H9 (cell line): ENCODE measurements at regions not wholly inside any gene's neighbourhood (a gene's known extent, or its start where the extent isn't known, plus 50 kb on each side); places are given as distances from the start of the nearest gene placed in this dataset.

Source experiments
- DNase-seq: peaks from one replicate; pipeline ENCODE4 v3.0.0-alpha.2; 2017
- H2AFZ ChIP-seq: one replicate; pipeline ENCODE4 v1.6.1; 2013; ENCODE audit warnings: mild to moderate bottlenecking, low read length, control low read depth, moderate library complexity
- H2AK5ac ChIP-seq: 2 replicates; pipeline ENCODE4 v1.6.1; 2013; ENCODE audit warnings: low read length, control low read depth, mixed read lengths; ENCODE audit not compliant: insufficient read length
- H2BK120ac ChIP-seq: one replicate; pipeline ENCODE4 v1.6.1; 2013; ENCODE audit warnings: low read depth, mild to moderate bottlenecking, low read length, control low read depth, inconsistent platforms; ENCODE audit not compliant: poor library complexity, severe bottlenecking
- H2BK12ac ChIP-seq: 2 replicates; pipeline ENCODE4 v1.6.1; 2013; ENCODE audit warnings: low read length, control low read depth, mixed read lengths, low read depth; ENCODE audit not compliant: insufficient read length
- H2BK15ac ChIP-seq: 2 replicates; pipeline ENCODE4 v1.6.1; 2013; ENCODE audit warnings: low read depth, low read length, control low read depth
- H2BK20ac ChIP-seq: one replicate; pipeline ENCODE4 v1.6.1; 2013; ENCODE audit warnings: low read depth, mild to moderate bottlenecking, low read length, control low read depth, inconsistent platforms; ENCODE audit not compliant: poor library complexity, severe bottlenecking
- H2BK5ac ChIP-seq: 2 replicates; pipeline ENCODE4 v1.6.1; 2013; ENCODE audit warnings: low read length, control low read depth, mixed read lengths; ENCODE audit not compliant: insufficient read length
- H3K14ac ChIP-seq: 2 replicates; pipeline ENCODE4 v1.6.1; 2013; ENCODE audit warnings: low read length, control low read depth; ENCODE audit not compliant: insufficient read depth
- H3K18ac ChIP-seq: 2 replicates; pipeline ENCODE4 v1.6.1; 2013; ENCODE audit warnings: low read depth, mild to moderate bottlenecking, mixed read lengths, low read length, control low read depth; ENCODE audit not compliant: insufficient read length
- H3K23ac ChIP-seq: 2 replicates; pipeline ENCODE4 v1.6.1; 2013; ENCODE audit warnings: low read length, control low read depth, mixed read lengths, low read depth; ENCODE audit not compliant: insufficient read length
- H3K23me2 ChIP-seq: 2 replicates; pipeline ENCODE4 v1.6.1; 2013; ENCODE audit warnings: low read depth, mild to moderate bottlenecking, mixed read lengths, low read length, control low read depth; ENCODE audit not compliant: insufficient read length, poor library complexity, severe bottlenecking
- H3K27ac ChIP-seq: 2 replicates; pipeline ENCODE4 v1.5.1; 2013; ENCODE audit warnings: low read length, control low read depth, mixed read lengths, low read depth; ENCODE audit not compliant: insufficient read length
- H3K27me3 ChIP-seq: 2 replicates; pipeline ENCODE4 v1.6.1; 2013; ENCODE audit warnings: low read length, control low read depth, inconsistent platforms; ENCODE audit not compliant: insufficient read depth
- H3K4ac ChIP-seq: 2 replicates; pipeline ENCODE4 v1.6.1; 2013; ENCODE audit warnings: low read depth, mild to moderate bottlenecking, control low read depth, inconsistent platforms, low read length, moderate library complexity
- H3K4me1 ChIP-seq: 2 replicates; pipeline ENCODE4 v1.6.1; 2013; ENCODE audit warnings: low read length, control low read depth, inconsistent platforms; ENCODE audit not compliant: insufficient read depth
- H3K4me2 ChIP-seq: 2 replicates; pipeline ENCODE4 v1.6.1; 2013; ENCODE audit warnings: low read length, control low read depth, mixed read lengths; ENCODE audit not compliant: insufficient read length, insufficient read depth
- H3K56ac ChIP-seq: 2 replicates; pipeline ENCODE4 v1.6.1; 2013; ENCODE audit warnings: low read depth, mild to moderate bottlenecking, mixed read lengths, low read length, control low read depth; ENCODE audit not compliant: insufficient read length
- H3K79me1 ChIP-seq: 2 replicates; pipeline ENCODE4 v1.6.1; 2013; ENCODE audit warnings: low read depth, mild to moderate bottlenecking, moderate library complexity, low read length, control low read depth, inconsistent platforms; ENCODE audit not compliant: insufficient read depth, poor library complexity, severe bottlenecking
- H3K79me2 ChIP-seq: 2 replicates; pipeline ENCODE4 v1.6.1; 2013; ENCODE audit warnings: low read length, control low read depth, inconsistent platforms; ENCODE audit not compliant: insufficient read depth
- H3K9ac ChIP-seq: 2 replicates; pipeline ENCODE4 v1.6.1; 2013; ENCODE audit warnings: low read length, control low read depth, mixed read lengths; ENCODE audit not compliant: insufficient read length; ENCODE audit errors: extremely low read depth
- H3K9me3 ChIP-seq: one replicate; pipeline ENCODE4 v1.6.1; 2013; ENCODE audit warnings: low read depth, low read length, inconsistent platforms; ENCODE audit not compliant: control insufficient read depth
- H3T11ph ChIP-seq: one replicate; pipeline ENCODE4 v1.6.1; 2013; ENCODE audit warnings: mild to moderate bottlenecking, low read length, control low read depth, inconsistent platforms
- H4K20me1 ChIP-seq: one replicate; pipeline ENCODE4 v1.6.1; 2013; ENCODE audit not compliant: control insufficient read depth, insufficient read length, insufficient read depth
- H4K5ac ChIP-seq: 2 replicates; pipeline ENCODE4 v1.6.1; 2013; ENCODE audit warnings: low read depth, mild to moderate bottlenecking, mixed read lengths, low read length, control low read depth; ENCODE audit not compliant: insufficient read length
- H4K8ac ChIP-seq: replicated peaks from 2 replicates; pipeline ENCODE4 v1.6.1; 2013; ENCODE audit warnings: low read length, control low read depth, mixed read lengths, low read depth; ENCODE audit not compliant: insufficient read length
- H4K91ac ChIP-seq: 2 replicates; pipeline ENCODE4 v1.6.1; 2013; ENCODE audit warnings: low read depth, mild to moderate bottlenecking, moderate library complexity, mixed read lengths, low read length, control low read depth; ENCODE audit not compliant: insufficient read length
- H3K27ac Mint-ChIP-seq, 3 experiments: 2 replicates in 2 of 3; 3 replicates in 1 of 3; pipeline ENCODE4 v1.8.0; 2020 to 2021; ENCODE audit warnings: mixed read lengths in 3 of 3, mild to moderate bottlenecking in 1 of 3, moderate library complexity in 1 of 3
- H3K27me3 Mint-ChIP-seq: 2 replicates; pipeline ENCODE4 v1.8.0; 2021; ENCODE audit warnings: low read depth, mild to moderate bottlenecking, moderate library complexity, mixed read lengths
- H3K36me3 Mint-ChIP-seq, 3 experiments: 2 replicates in 2 of 3; 3 replicates in 1 of 3; pipeline ENCODE4 v1.8.0; 2020 to 2021; ENCODE audit warnings: low read depth in 3 of 3, mixed read lengths in 3 of 3; ENCODE audit not compliant: insufficient read depth in 1 of 3
- H3K4me1 Mint-ChIP-seq, 2 experiments: 2 replicates each; pipeline ENCODE4 v1.8.0; 2020; ENCODE audit warnings: mixed read lengths in 2 of 2
- H3K4me3 Mint-ChIP-seq, 2 experiments: 2 replicates in 1 of 2; 3 replicates in 1 of 2; pipeline ENCODE4 v1.8.0; 2020 to 2021; ENCODE audit warnings: mild to moderate bottlenecking in 2 of 2, mixed read lengths in 2 of 2, moderate library complexity in 1 of 2
- H3K9me3 Mint-ChIP-seq, 2 experiments: 2 replicates in 1 of 2; 3 replicates in 1 of 2; pipeline ENCODE4 v1.8.0; 2020; ENCODE audit warnings: mild to moderate bottlenecking in 2 of 2, mixed read lengths in 2 of 2, moderate library complexity in 1 of 2
- WGBS: extraction: QIAGEN DNeasy Blood & Tissue Kit; methylation state at CpG from one replicate; pipeline ENCODE4 v1.1.7; 2013; ENCODE audit warnings: missing lambda C conversion rate, low lambda C conversion rate, mixed read lengths; ENCODE audit not compliant: insufficient read length; ENCODE audit errors: extremely low coverage; 5-methylcytosine and 5-hydroxymethylcytosine counted together
- TF ChIP-seq, protein P1 (sequence below): fragments of 200-600 bp; sonication (generic); conservative IDR thresholded peaks from 3 replicates; pipeline ENCODE4 v1.8.0; 2021; ENCODE audit warnings: antibody characterized with exemption, mild to moderate bottlenecking

DNA sequence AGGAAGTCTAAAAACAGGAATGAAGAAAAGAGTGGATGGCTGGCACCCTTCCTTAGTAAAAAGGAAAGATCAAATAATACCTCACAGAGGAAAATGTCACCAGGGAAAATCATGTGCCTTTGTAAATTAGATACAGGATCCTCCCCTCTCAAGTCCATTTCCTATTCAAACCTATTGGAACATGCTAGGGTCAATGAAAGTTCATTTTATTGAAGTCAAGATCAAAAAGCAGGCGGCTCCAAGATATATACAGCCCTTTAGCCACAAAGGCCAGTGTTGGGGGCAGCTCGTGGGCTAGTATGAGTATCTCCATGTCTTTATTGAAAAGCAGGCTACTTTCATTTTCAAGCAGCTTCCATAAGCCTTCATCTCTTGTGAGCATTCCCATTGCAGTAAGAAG lies 141.1 kb downstream of the QDPR start:
- H3K23me2 ChIP-seq, result no peaks in the 10 kb centered on the region
- peaks cover 0 to 2% of the 10 kb centered on the region in 2 experiments; a peak in 2 of 5 replicates for H3K9me3 Mint-ChIP-seq
- H3T11ph ChIP-seq, result no peak overlapping the region
- H2AFZ ChIP-seq, result no peak overlapping the region
- no peaks in the 10 kb centered on the region for H3K27me3 ChIP-seq
- H3K18ac ChIP-seq, result no peak overlapping the region
- H2BK120ac ChIP-seq, result no peak overlapping the region
- no peak overlapping the region for H2AK5ac ChIP-seq
- no peak overlapping the region for H4K91ac ChIP-seq
- H2BK15ac ChIP-seq, result no peak overlapping the region
- H4K20me1 ChIP-seq, result no peaks in the 10 kb centered on the region
- H4K8ac ChIP-seq, result no peak overlapping the region
- TF ChIP-seq, protein P1, sequence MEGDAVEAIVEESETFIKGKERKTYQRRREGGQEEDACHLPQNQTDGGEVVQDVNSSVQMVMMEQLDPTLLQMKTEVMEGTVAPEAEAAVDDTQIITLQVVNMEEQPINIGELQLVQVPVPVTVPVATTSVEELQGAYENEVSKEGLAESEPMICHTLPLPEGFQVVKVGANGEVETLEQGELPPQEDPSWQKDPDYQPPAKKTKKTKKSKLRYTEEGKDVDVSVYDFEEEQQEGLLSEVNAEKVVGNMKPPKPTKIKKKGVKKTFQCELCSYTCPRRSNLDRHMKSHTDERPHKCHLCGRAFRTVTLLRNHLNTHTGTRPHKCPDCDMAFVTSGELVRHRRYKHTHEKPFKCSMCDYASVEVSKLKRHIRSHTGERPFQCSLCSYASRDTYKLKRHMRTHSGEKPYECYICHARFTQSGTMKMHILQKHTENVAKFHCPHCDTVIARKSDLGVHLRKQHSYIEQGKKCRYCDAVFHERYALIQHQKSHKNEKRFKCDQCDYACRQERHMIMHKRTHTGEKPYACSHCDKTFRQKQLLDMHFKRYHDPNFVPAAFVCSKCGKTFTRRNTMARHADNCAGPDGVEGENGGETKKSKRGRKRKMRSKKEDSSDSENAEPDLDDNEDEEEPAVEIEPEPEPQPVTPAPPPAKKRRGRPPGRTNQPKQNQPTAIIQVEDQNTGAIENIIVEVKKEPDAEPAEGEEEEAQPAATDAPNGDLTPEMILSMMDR, result no peak
- WGBS, result no CpG with 5 or more reads among the region's 2 CpGs
- no peak overlapping the region for H3K27ac ChIP-seq
- no peak overlapping the region for H2BK20ac ChIP-seq
- H3K27me3 Mint-ChIP-seq, result no peaks in the 10 kb centered on the region
- no peak overlapping the region for H3K56ac ChIP-seq
- no peaks in the 10 kb centered on the region for H3K36me3 Mint-ChIP-seq
- H3K14ac ChIP-seq, result no peak overlapping the region
- H3K4me1 Mint-ChIP-seq, result no peaks in the 10 kb centered on the region
- H3K4me2 ChIP-seq, result no peak overlapping the region
- H3K9me3 ChIP-seq, result no peaks in the 10 kb centered on the region
- no peak overlapping the region for H3K4ac ChIP-seq
- H2BK12ac ChIP-seq, result no peak overlapping the region
- no peaks in the 10 kb centered on the region for H3K79me2 ChIP-seq
- H3K4me3 Mint-ChIP-seq, result no peak overlapping the region
- H4K5ac ChIP-seq, result no peak overlapping the region
- no peak overlapping the region for H2BK5ac ChIP-seq
- no peak overlapping the region for H3K27ac Mint-ChIP-seq
- DNase-seq, result no peak
- H3K79me1 ChIP-seq, result no peaks in the 10 kb centered on the region
- H3K9ac ChIP-seq, result no peak overlapping the region
- no peak overlapping the region for H3K23ac ChIP-seq
- no peaks in the 10 kb centered on the region for H3K4me1 ChIP-seq
